K562 (cell line): ENCODE measurements at regions not wholly inside any gene's neighbourhood (a gene's known extent, or its start where the extent isn't known, plus 50 kb on each side); places are given as distances from the start of the nearest gene placed in this dataset.

ENCODE experiments used
- ATAC-seq: fragments of 200-7000 bp; cut with Tn5 transposase; 3 replicates; pipeline ENCODE4 v1.9.1; 2020; ENCODE audit warnings: moderate library complexity
- BruUV-seq: library from RNA; stranded (reverse); fragments of 400-500 nt; replicated peaks from 2 replicates; lab custom pipeline; 2021; lab: Mats Ljungman, UMichigan
- CTCF ChIA-PET: fragments of 300-600 bp; formaldehyde crosslinking; extraction: SDS; loops from one replicate; lab custom pipeline; 2021; ENCODE audit warnings: low intra/inter-chr PET ratio; lab: Yijun Ruan, JAX
- POLR2A ChIA-PET: fragments of 300-600, 350-650 bp; sonication (Branson Sonifier 250); formaldehyde crosslinking; extraction: SDS; loops from one replicate; lab custom pipeline; 2021; ENCODE audit warnings: antibody characterized with exemption, inconsistent platforms; lab: Yijun Ruan, JAX
- DNase-seq, 4 experiments: peaks; one replicate each; pipeline versions ENCODE4 v3.0.0 to v3.0.0-alpha.2; 2011 to 2018; ENCODE audit warnings: low spot score in 3 of 4, mixed read lengths in 3 of 4; ENCODE audit errors: extremely low read depth in 1 of 4
- FAIRE-seq: peaks from 2 replicates; lab custom pipeline; 2011; peaks lifted over from hg19 to GRCh38; lab: Jason Lieb, UNC
- H2AFZ ChIP-seq: 2 replicates; pipeline ENCODE4 v1.6.0; 2011; ENCODE audit warnings: low read depth, low read length, control low read depth, inconsistent platforms
- H3K27ac ChIP-seq: fragments of 200-600 bp; 3 replicates; pipeline ENCODE4 v1.8.0; 2011; ENCODE audit warnings: low read depth, mild to moderate bottlenecking, control low read depth, inconsistent platforms, low read length, moderate library complexity, mixed read lengths; ENCODE audit errors: extremely low read depth
- H3K27me3 ChIP-seq, 2 experiments: fragments of 300-600 bp in 1 of 2; 2 replicates in 1 of 2; 3 replicates in 1 of 2; pipeline versions ENCODE4 v1.6.0 to v1.8.0; 2011; ENCODE audit warnings: inconsistent platforms in 2 of 2, low read length in 2 of 2, mild to moderate bottlenecking in 1 of 2, mixed read lengths in 1 of 2, moderate library complexity in 1 of 2; ENCODE audit not compliant: control insufficient read depth in 2 of 2, insufficient read depth in 2 of 2
- H3K36me3 ChIP-seq: fragments of 300-600 bp; 3 replicates; pipeline ENCODE4 v1.8.0; 2011; ENCODE audit warnings: mild to moderate bottlenecking, low read length, inconsistent platforms; ENCODE audit not compliant: control insufficient read depth, insufficient read depth
- H3K4me1 ChIP-seq, 2 experiments: fragments of 200-600 bp in 1 of 2; replicated peaks in 1 of 2; 2 replicates in 1 of 2; 3 replicates in 1 of 2; pipeline versions ENCODE4 v1.5.1 to v1.8.0; 2011; ENCODE audit warnings: inconsistent platforms in 2 of 2, low read length in 2 of 2, mild to moderate bottlenecking in 1 of 2, mixed read lengths in 1 of 2, moderate library complexity in 1 of 2; ENCODE audit not compliant: control insufficient read depth in 2 of 2, insufficient read depth in 2 of 2
- H3K4me2 ChIP-seq: 2 replicates; pipeline ENCODE4 v1.6.1; 2011; ENCODE audit warnings: low read length, control low read depth, inconsistent platforms, mixed read lengths; ENCODE audit not compliant: insufficient read depth
- H3K4me3 ChIP-seq: fragments of 200-600 bp; sonication (generic), shearing (Covaris generic); 2 replicates; pipeline ENCODE4 v1.5.1; 2016; ENCODE audit warnings: control low read depth, inconsistent platforms
- H3K79me2 ChIP-seq: fragments of 200-600 bp; 3 replicates; pipeline ENCODE4 v1.8.0; 2011; ENCODE audit warnings: low read length, inconsistent platforms; ENCODE audit not compliant: control insufficient read depth, insufficient read depth
- H3K9ac ChIP-seq, 2 experiments: 2 replicates each; pipeline versions ENCODE4 v1.6.0 to v1.6.1; 2011; ENCODE audit warnings: low read depth in 2 of 2, low read length in 2 of 2, control low read depth in 1 of 2, inconsistent platforms in 1 of 2, mild to moderate bottlenecking in 1 of 2, mixed read lengths in 1 of 2; ENCODE audit not compliant: insufficient read depth in 1 of 2
- H3K9me1 ChIP-seq: one replicate; pipeline ENCODE4 v1.6.0; 2011; ENCODE audit warnings: inconsistent platforms, mild to moderate bottlenecking, low read length, moderate library complexity; ENCODE audit not compliant: control insufficient read depth, insufficient read depth
- H3K9me3 ChIP-seq: replicated peaks from 2 replicates; pipeline ENCODE4 v1.5.1; 2011; ENCODE audit warnings: low read depth, low read length, inconsistent platforms; ENCODE audit not compliant: control insufficient read depth, insufficient read depth
- H4K20me1 ChIP-seq: replicated peaks from 2 replicates; pipeline ENCODE4 v1.6.1; 2011; ENCODE audit warnings: low read length, inconsistent platforms, mixed read lengths; ENCODE audit not compliant: control insufficient read depth, insufficient read depth
- EWSR1 ChIP-seq: fragments of 450-650 bp; IDR thresholded peaks from 2 replicates; pipeline ENCODE4 v1.6.1; 2018; ENCODE audit warnings: borderline replicate concordance, mild to moderate bottlenecking, low read depth, moderate library complexity; ENCODE audit not compliant: partially characterized antibody
- FUS ChIP-seq: fragments of 200-400 bp; formaldehyde crosslinking; optimal IDR thresholded peaks from 2 replicates; pipeline ENCODE3; 2017; ENCODE audit warnings: low read depth, low read length
- MYNN ChIP-seq, 2 experiments: sonication (generic); formaldehyde crosslinking in 1 of 2; IDR thresholded peaks; 2 replicates each; pipeline versions ENCODE4 v1.5.0 to v1.6.1; 2016 to 2020; ENCODE audit warnings: antibody characterized with exemption in 1 of 2, missing genetic modification reagents in 1 of 2
- ZNF57 ChIP-seq: fragments of 450-650 bp; formaldehyde crosslinking; IDR thresholded peaks from 2 replicates; pipeline ENCODE4 v1.4.0; 2020; ENCODE audit warnings: mild to moderate bottlenecking, moderate library complexity
- WGBS: fragments of 100-300 bp; shearing (Covaris generic); methylation state at CpG from one replicate; pipeline ENCODE4 v1.1.6; 2016; ENCODE audit warnings: low coverage, mixed read lengths; ENCODE audit not compliant: insufficient coverage; ENCODE audit errors: missing lambda C conversion rate; 5-methylcytosine and 5-hydroxymethylcytosine counted together
- in situ Hi-C: fragments of 300-500 bp; cut with MboI; formaldehyde crosslinking; loops from 4 replicates; pipeline ENCODE4 v1.15.0; 2018; ENCODE audit warnings: inconsistent platforms, mixed read lengths
- intact Hi-C: fragments of 100-400 bp; cut with micrococcal nuclease; formaldehyde crosslinking; loops from 2 replicates; pipeline ENCODE4 v1.14.2; 2022
- TF ChIP-seq, protein P1 (sequence below), 2 experiments: fragments of 200-800 bp in 1 of 2; sonication (Bioruptor generic) in 1 of 2; sonication (generic) in 1 of 2; formaldehyde crosslinking in 1 of 2; IDR thresholded peaks in 1 of 2; conservative IDR thresholded peaks in 1 of 2; 2 replicates each; pipeline versions ENCODE4 v1.5.0 to v1.6.1; 2016 to 2020; ENCODE audit warnings: missing compliant biosample characterization in 1 of 2, missing genetic modification characterization in 1 of 2, missing genetic modification reagents in 1 of 2

DNA sequence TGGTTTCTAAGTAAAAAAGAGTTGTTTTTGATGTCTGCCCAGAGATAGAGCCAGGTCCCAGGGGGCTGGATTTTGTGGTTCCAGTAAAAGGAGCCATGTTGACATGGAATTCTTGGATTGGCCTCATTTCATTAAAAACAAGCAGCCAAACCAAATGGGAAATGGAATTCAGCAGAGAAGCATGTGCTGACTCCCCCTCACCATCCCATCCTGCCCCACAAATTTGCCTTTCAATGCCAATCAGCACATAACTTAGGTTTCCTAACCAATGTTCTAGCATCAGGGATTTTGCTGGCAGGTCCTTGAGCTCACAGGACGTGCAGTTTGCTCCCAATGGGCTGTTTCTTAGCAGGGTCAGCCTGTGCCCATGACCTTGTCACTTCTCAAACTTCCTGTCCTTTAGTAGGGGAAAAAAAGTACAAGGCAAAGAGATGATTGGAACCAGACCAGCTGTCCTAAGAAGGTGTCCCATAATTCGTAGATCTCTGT, 101.5 kb upstream of the GADD45A start:
- intact Hi-C loops: no loop called here
- no peak for DNase-seq
- CTCF ChIA-PET: no interaction called here
- no peak for ATAC-seq
- Histone ChIP-seq H3K4me1 (peaks cover 2 to 4% of the 10 kb centered on the region in 2 experiments; a peak in 3 of 5 replicates), H2AFZ (0 out of 2 replicates have a peak overlapping the region, but pooled peaks have one; percentile 6), H3K9me3 (no peaks in the 10 kb centered on the region), H3K4me3 (no peak overlapping the region), H3K27ac (no peak overlapping the region), H3K9me1 (no peaks in the 10 kb centered on the region), H3K79me2 (no peaks in the 10 kb centered on the region), H4K20me1 (no peaks in the 10 kb centered on the region), H3K4me2 (no peak overlapping the region), H3K9ac (no peak overlapping the region), H3K27me3 (no peaks in the 10 kb centered on the region), H3K36me3 (no peaks in the 10 kb centered on the region)
- FAIRE-seq: no peak
- no peak for TF ChIP-seq EWSR1
- TF ChIP-seq ZNF57 (CRISPR knock-in tag): no peak
- no peak for TF ChIP-seq MYNN (IDR thresholded peaks at IDR 0.05)
- TF ChIP-seq MYNN (CRISPR knock-in tag; IDR thresholded peaks at IDR 0.05): no peak
- no peak for TF ChIP-seq FUS
- TF ChIP-seq, protein P1, sequence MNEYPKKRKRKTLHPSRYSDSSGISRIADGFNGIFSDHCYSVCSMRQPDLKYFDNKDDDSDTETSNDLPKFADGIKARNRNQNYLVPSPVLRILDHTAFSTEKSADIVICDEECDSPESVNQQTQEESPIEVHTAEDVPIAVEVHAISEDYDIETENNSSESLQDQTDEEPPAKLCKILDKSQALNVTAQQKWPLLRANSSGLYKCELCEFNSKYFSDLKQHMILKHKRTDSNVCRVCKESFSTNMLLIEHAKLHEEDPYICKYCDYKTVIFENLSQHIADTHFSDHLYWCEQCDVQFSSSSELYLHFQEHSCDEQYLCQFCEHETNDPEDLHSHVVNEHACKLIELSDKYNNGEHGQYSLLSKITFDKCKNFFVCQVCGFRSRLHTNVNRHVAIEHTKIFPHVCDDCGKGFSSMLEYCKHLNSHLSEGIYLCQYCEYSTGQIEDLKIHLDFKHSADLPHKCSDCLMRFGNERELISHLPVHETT (CRISPR knock-in tag; conservative IDR thresholded peaks at IDR 0.05 in 1 of 2, IDR thresholded peaks at IDR 0.05 in 1 of 2): no peak
- in situ Hi-C loops: no loop called here
- no TSS peak for BruUV-seq
- WGBS: 39% methylated on average over 2 of the region's 2 CpGs
- POLR2A ChIA-PET: interaction anchor here (1.8 kb wide), 1 partner anchor 13 kb away, joined by 4 read pairs; no protein-coding TSS in a partner anchor
